ENCODE measurements at regions not wholly inside any gene's neighbourhood (a gene's known extent, or its start where the extent isn't known, plus 50 kb on each side); places are given as distances from the start of the nearest gene placed in this dataset.
A peak's percentile ranks its signal among the peaks of the same experiment; 100 is the strongest.

- no peak for DNase-seq
Observed at GRCh38 chr10:130635528-130635927, 499.3 kb downstream of the GLRX3 start.

GRCh38 chr10:130636313-130636930, 500.2 kb downstream of the GLRX3 start:
- peak; percentile 9 for DNase-seq

GRCh38 chr10:130637089-130637676, 501.0 kb downstream of the GLRX3 start:
- no peak for DNase-seq

- no peak for DNase-seq
Observed at GRCh38 chr10:130638991-130639390, 502.8 kb downstream of the GLRX3 start.

GRCh38 chr10:130642926-130643325, 506.7 kb downstream of the GLRX3 start:
- no peak for DNase-seq

GRCh38 chr10:130647341-130647740, 511.1 kb downstream of the GLRX3 start:
- no peak for DNase-seq

- no peak for DNase-seq
Observed at GRCh38 chr10:130648807-130649206, 512.6 kb downstream of the GLRX3 start.

GRCh38 chr10:130652544-130652943, 516.4 kb downstream of the GLRX3 start:
- no peak for DNase-seq

GRCh38 chr10:130652964-130653578, 516.9 kb downstream of the GLRX3 start:
- no peak for DNase-seq

- DNase-seq = no peak
Observed at GRCh38 chr10:130654726-130655125, 518.5 kb downstream of the GLRX3 start.

GRCh38 chr10:130655313-130656186, 519.4 kb downstream of the GLRX3 start:
- no peak for DNase-seq

GRCh38 chr10:130656187-130656575, 520.0 kb downstream of the GLRX3 start:
- no peak for DNase-seq

GRCh38 chr10:130656582-130657133, 520.5 kb downstream of the GLRX3 start:
- no peak for DNase-seq

- DNase-seq = no peak
Observed at GRCh38 chr10:130658687-130659290, 522.6 kb downstream of the GLRX3 start.

- no peak for DNase-seq
Observed at GRCh38 chr10:130659528-130659927, 523.3 kb downstream of the GLRX3 start.

- no peak for DNase-seq
Observed at GRCh38 chr10:130660266-130660665, 524.1 kb downstream of the GLRX3 start.

- no peak for DNase-seq
Observed at GRCh38 chr10:130661419-130661818, 525.2 kb downstream of the GLRX3 start.

- DNase-seq = no peak
Observed at GRCh38 chr10:130662775-130663174, 526.6 kb downstream of the GLRX3 start.

GRCh38 chr10:130664526-130664925, 528.3 kb downstream of the GLRX3 start:
- no peak for DNase-seq

GRCh38 chr10:130666215-130666614, 530.0 kb downstream of the GLRX3 start:
- DNase-seq = no peak

GRCh38 chr10:130686689-130687300, 550.6 kb downstream of the GLRX3 start:
- peak; percentile 2 for DNase-seq

GRCh38 chr10:130687566-130687965, 551.4 kb downstream of the GLRX3 start:
- no peak for DNase-seq

All from hematopoietic multipotent progenitor cell treated with erythropoietin and hydrocortisone succinate and interleukin-3 and kit ligand, for 6 days (in vitro differentiated cells).